ENCODE measurements at regions not wholly inside any gene's neighbourhood (a gene's known extent, or its start where the extent isn't known, plus 50 kb on each side); places are given as distances from the start of the nearest gene placed in this dataset.

GRCh38 chr2:225131898-225132297, 89.6 kb upstream of the DOCK10 start:
- Histone ChIP-seq H3K27ac (ENCODE audit: low read depth, low read length, poor library complexity, severe bottlenecking) (no peak overlapping the region), H3K27me3 (ENCODE audit: insufficient read depth, low read length) (no peaks in the 10 kb centered on the region), H4K20me1 (ENCODE audit: insufficient read depth, low read length) (no peaks in the 10 kb centered on the region), H3F3A (ENCODE audit: insufficient read depth, low read length) (no peaks in the 10 kb centered on the region), H3K9ac (ENCODE audit: low read length) (no peak overlapping the region), H3K4me1 (ENCODE audit: insufficient read depth, low read length, severe bottlenecking) (no peaks in the 10 kb centered on the region), H3K4me3 (ENCODE audit: low read depth, low read length, poor library complexity, severe bottlenecking) (no peak overlapping the region), H3K36me3 (ENCODE audit: insufficient read depth, low read length) (no peaks in the 10 kb centered on the region), H3K79me2 (ENCODE audit: insufficient read depth, low read length) (no peaks in the 10 kb centered on the region), H2AFZ (ENCODE audit: low read length) (no peak overlapping the region), H3K4me2 (ENCODE audit: low read length) (no peak overlapping the region), H3K9me3 (ENCODE audit: low read length) (no peaks in the 10 kb centered on the region), H3K9me2 (ENCODE audit: low read depth, low read length) (no peaks in the 10 kb centered on the region)
- TF ChIP-seq CTCF (IDR thresholded peaks at IDR 0.05; ENCODE audit: low read length): no peak

GRCh38 chr2:225130093-225130492, 87.8 kb upstream of the DOCK10 start:
- no peak overlapping the region for H3K4me2 ChIP-seq (ENCODE audit: low read length)
- no peaks in the 10 kb centered on the region for H3K4me1 ChIP-seq (ENCODE audit: insufficient read depth, low read length, severe bottlenecking)
- TF ChIP-seq EZH2 (IDR thresholded peaks at IDR 0.05; ENCODE audit: borderline replicate concordance, low read length) (no peak), CTCF (IDR thresholded peaks at IDR 0.05; ENCODE audit: low read length) (no peak)
- H3K27ac ChIP-seq (ENCODE audit: low read depth, low read length, poor library complexity, severe bottlenecking): no peak overlapping the region
- H3F3A ChIP-seq (ENCODE audit: insufficient read depth, low read length): no peaks in the 10 kb centered on the region
- H3K79me2 ChIP-seq (ENCODE audit: insufficient read depth, low read length): no peaks in the 10 kb centered on the region
- H3K27me3 ChIP-seq (ENCODE audit: insufficient read depth, low read length): no peaks in the 10 kb centered on the region
- H3K4me3 ChIP-seq (ENCODE audit: low read depth, low read length, poor library complexity, severe bottlenecking): no peak overlapping the region
- H3K9me3 ChIP-seq (ENCODE audit: low read length): no peaks in the 10 kb centered on the region
- H3K9ac ChIP-seq (ENCODE audit: low read length): no peak overlapping the region
- H2AFZ ChIP-seq (ENCODE audit: low read length): no peak overlapping the region
- H3K36me3 ChIP-seq (ENCODE audit: insufficient read depth, low read length): no peaks in the 10 kb centered on the region
- H3K9me2 ChIP-seq (ENCODE audit: low read depth, low read length): no peaks in the 10 kb centered on the region
- no peaks in the 10 kb centered on the region for H4K20me1 ChIP-seq (ENCODE audit: insufficient read depth, low read length)

GRCh38 chr2:225124311-225125017, 82.2 kb upstream of the DOCK10 start:
- no peak overlapping the region for H3K4me2 ChIP-seq (ENCODE audit: low read length)
- H3K4me3 ChIP-seq (ENCODE audit: low read depth, low read length, poor library complexity, severe bottlenecking): no peak overlapping the region
- no peak overlapping the region for H3K27ac ChIP-seq (ENCODE audit: low read depth, low read length, poor library complexity, severe bottlenecking)
- no peak overlapping the region for H2AFZ ChIP-seq (ENCODE audit: low read length)
- no peaks in the 10 kb centered on the region for H4K20me1 ChIP-seq (ENCODE audit: insufficient read depth, low read length)
- no peaks in the 10 kb centered on the region for H3K36me3 ChIP-seq (ENCODE audit: insufficient read depth, low read length)
- H3K9ac ChIP-seq (ENCODE audit: low read length): no peak overlapping the region
- no peak for TF ChIP-seq CTCF (IDR thresholded peaks at IDR 0.05; ENCODE audit: low read length)
- no peak for TF ChIP-seq EZH2 (IDR thresholded peaks at IDR 0.05; ENCODE audit: borderline replicate concordance, low read length)
- no peaks in the 10 kb centered on the region for H3K79me2 ChIP-seq (ENCODE audit: insufficient read depth, low read length)
- H3F3A ChIP-seq (ENCODE audit: insufficient read depth, low read length): no peaks in the 10 kb centered on the region
- no peaks in the 10 kb centered on the region for H3K4me1 ChIP-seq (ENCODE audit: insufficient read depth, low read length, severe bottlenecking)
- no peaks in the 10 kb centered on the region for H3K9me3 ChIP-seq (ENCODE audit: low read length)
- no peaks in the 10 kb centered on the region for H3K27me3 ChIP-seq (ENCODE audit: insufficient read depth, low read length)
- H3K9me2 ChIP-seq (ENCODE audit: low read depth, low read length): no peaks in the 10 kb centered on the region
